CD4-positive, alpha-beta memory T cell (primary cell): ENCODE measurements at regions not wholly inside any gene's neighbourhood (a gene's known extent, or its start where the extent isn't known, plus 50 kb on each side); places are given as distances from the start of the nearest gene placed in this dataset.

Experiments
- CTCF ChIA-PET: fragments of 350-600 bp; sonication (Branson Sonifier 250); formaldehyde crosslinking; loops from one replicate; lab custom pipeline; 2021; ENCODE audit warnings: inconsistent platforms; ENCODE audit not compliant: partially characterized antibody; lab: Charles Lee
- POLR2A ChIA-PET: fragments of 350-600 bp; sonication (Branson Sonifier 250); formaldehyde crosslinking; loops from one replicate; lab custom pipeline; 2021; ENCODE audit not compliant: partially characterized antibody; lab: Charles Lee
- DNase-seq, 5 donors: peaks; one replicate each; pipeline versions ENCODE4 v3.0.0 to v3.0.0-alpha.2; 2020 to 2022; ENCODE audit warnings: mixed read lengths in 1 of 5
- H3K27ac ChIP-seq: one replicate; pipeline ENCODE4 v1.7.0; 2013; ENCODE audit warnings: low read depth, low read length
- H3K27me3 ChIP-seq: 2 replicates; pipeline ENCODE4 v1.7.0; 2013; ENCODE audit warnings: mild to moderate bottlenecking, low read length, moderate library complexity; ENCODE audit not compliant: insufficient read depth
- H3K36me3 ChIP-seq: 2 replicates; pipeline ENCODE4 v1.7.0; 2013; ENCODE audit warnings: mild to moderate bottlenecking, low read length, moderate library complexity; ENCODE audit not compliant: insufficient read depth
- H3K4me1 ChIP-seq: 2 replicates; pipeline ENCODE4 v1.7.0; 2013; ENCODE audit warnings: mild to moderate bottlenecking, low read length, moderate library complexity; ENCODE audit not compliant: insufficient read depth
- H3K4me3 ChIP-seq, 2 donors: one replicate each; pipeline ENCODE4 v1.7.0; 2013; ENCODE audit warnings: low read length in 2 of 2, mild to moderate bottlenecking in 1 of 2
- H3K9me3 ChIP-seq, 2 donors: one replicate each; pipeline ENCODE4 v1.7.0; 2013; ENCODE audit warnings: low read length in 2 of 2, control low read depth in 1 of 2; ENCODE audit not compliant: control insufficient read depth in 1 of 2
- H3K27ac Mint-ChIP-seq, 7 donors: one replicate each; pipeline ENCODE4 v1.8.0; 2020 to 2021; ENCODE audit warnings: mixed read lengths in 7 of 7, mild to moderate bottlenecking in 6 of 7, inconsistent platforms in 3 of 7, moderate library complexity in 3 of 7
- H3K27me3 Mint-ChIP-seq, 2 donors: one replicate each; pipeline ENCODE4 v1.8.0; 2020 to 2021; ENCODE audit warnings: mixed read lengths in 2 of 2
- H3K36me3 Mint-ChIP-seq, 2 donors: one replicate each; pipeline ENCODE4 v1.8.0; 2020 to 2021; ENCODE audit warnings: mixed read lengths in 2 of 2, inconsistent platforms in 1 of 2, mild to moderate bottlenecking in 1 of 2
- H3K4me1 Mint-ChIP-seq, 4 donors: one replicate each; pipeline ENCODE4 v1.8.0; 2020 to 2021; ENCODE audit warnings: mixed read lengths in 4 of 4, mild to moderate bottlenecking in 1 of 4
- H3K4me3 Mint-ChIP-seq, 8 donors: one replicate each; pipeline ENCODE4 v1.8.0; 2020 to 2021; ENCODE audit warnings: mixed read lengths in 8 of 8, mild to moderate bottlenecking in 7 of 8, moderate library complexity in 6 of 8, inconsistent platforms in 3 of 8
- H3K9me3 Mint-ChIP-seq, 8 donors: one replicate each; pipeline ENCODE4 v1.8.0; 2020 to 2021; ENCODE audit warnings: mixed read lengths in 8 of 8, mild to moderate bottlenecking in 5 of 8, inconsistent platforms in 3 of 8, moderate library complexity in 1 of 8
- intact Hi-C: fragments of 100-400 bp; cut with micrococcal nuclease; formaldehyde crosslinking; loops from one replicate; pipeline ENCODE4 v1.15.1; 2023

GRCh38 chr7:12477620-12478019, 74.0 kb upstream of the VWDE start:
- ChIA-PET CTCF (interaction anchor here (1.3 to 2.1 kb wide), 2 partner anchors 13 to 15 kb away, joined by 3 to 5 read pairs; no protein-coding TSS in a partner anchor), POLR2A (no interaction called here)
- H3K4me1 ChIP-seq: peaks cover 6% of the 10 kb centered on the region
- no peak overlapping the region for H3K27ac Mint-ChIP-seq
- H3K4me3 Mint-ChIP-seq: no peak overlapping the region
- peaks cover 4 to 15% (median 9%) of the 10 kb centered on the region in 4 donors for H3K4me1 Mint-ChIP-seq
- no peaks in the 10 kb centered on the region for H3K36me3 Mint-ChIP-seq
- no peak overlapping the region for H3K4me3 ChIP-seq
- no peak for DNase-seq
- no peaks in the 10 kb centered on the region for H3K9me3 Mint-ChIP-seq
- H3K27ac ChIP-seq: no peak overlapping the region
- no peaks in the 10 kb centered on the region for H3K27me3 Mint-ChIP-seq
- no peaks in the 10 kb centered on the region for H3K9me3 ChIP-seq
- no peaks in the 10 kb centered on the region for H3K27me3 ChIP-seq
- intact Hi-C loops: no loop called here
- H3K36me3 ChIP-seq: no peaks in the 10 kb centered on the region

GRCh38 chr7:12481722-12482121, 78.1 kb upstream of the VWDE start:
- peaks cover 6% of the 10 kb centered on the region for H3K4me1 ChIP-seq
- Mint-ChIP-seq H3K27me3 (no peaks in the 10 kb centered on the region), H3K9me3 (no peaks in the 10 kb centered on the region), H3K4me1 (peaks cover 4 to 21% (median 13%) of the 10 kb centered on the region in 4 donors), H3K27ac (peak overlapping the region in 5 of 7 donors; percentile 2 to 53 (median 10)), H3K36me3 (no peaks in the 10 kb centered on the region), H3K4me3 (peak overlapping the region in 7 of 8 donors; percentile 70 to 92 (median 76))
- ChIA-PET CTCF (interaction anchor here (1.0 kb wide), 1 partner anchor 8 kb away, joined by 3 read pairs; no protein-coding TSS in a partner anchor), POLR2A (no interaction called here)
- intact Hi-C loops: no loop called here
- H3K36me3 ChIP-seq: no peaks in the 10 kb centered on the region
- no peak overlapping the region for H3K27ac ChIP-seq
- H3K4me3 ChIP-seq: no peak overlapping the region
- no peaks in the 10 kb centered on the region for H3K9me3 ChIP-seq
- H3K27me3 ChIP-seq: no peaks in the 10 kb centered on the region
- DNase-seq: no peak

- Histone ChIP-seq H3K4me3 (no peak overlapping the region), H3K27ac (no peak overlapping the region), H3K27me3 (no peaks in the 10 kb centered on the region), H3K9me3 (no peaks in the 10 kb centered on the region), H3K36me3 (no peaks in the 10 kb centered on the region), H3K4me1 (peaks cover 6% of the 10 kb centered on the region)
- intact Hi-C loops: no loop called here
- peaks cover 2 to 3% of the 10 kb centered on the region in 2 donors for H3K27me3 Mint-ChIP-seq
- no peak overlapping the region for H3K27ac Mint-ChIP-seq
- no peaks in the 10 kb centered on the region for H3K36me3 Mint-ChIP-seq
- ChIA-PET CTCF (interaction anchor here (0.8 kb wide), 1 partner anchor 10 kb away, joined by 4 read pairs; no protein-coding TSS in a partner anchor), POLR2A (no interaction called here)
- DNase-seq: no peak
- H3K9me3 Mint-ChIP-seq: no peaks in the 10 kb centered on the region
- no peak overlapping the region for H3K4me3 Mint-ChIP-seq
- peaks cover 6 to 21% (median 15%) of the 10 kb centered on the region in 4 donors for H3K4me1 Mint-ChIP-seq
Measured at GRCh38 chr7:12485845-12486244, 82.2 kb upstream of the VWDE start.

- no peaks in the 10 kb centered on the region for H3K9me3 Mint-ChIP-seq
- intact Hi-C loops: no loop called here
- POLR2A ChIA-PET: no interaction called here
- DNase-seq: no peak
- no peaks in the 10 kb centered on the region for H3K36me3 Mint-ChIP-seq
- Histone ChIP-seq H3K4me1 (no peaks in the 10 kb centered on the region), H3K4me3 (no peak overlapping the region), H3K36me3 (no peaks in the 10 kb centered on the region), H3K9me3 (no peaks in the 10 kb centered on the region), H3K27me3 (no peaks in the 10 kb centered on the region), H3K27ac (no peak overlapping the region)
- no peak overlapping the region for H3K4me3 Mint-ChIP-seq
- peaks cover 2 to 5% of the 10 kb centered on the region in 2 donors for H3K27me3 Mint-ChIP-seq
- peaks cover 0 to 2% (median 1%) of the 10 kb centered on the region in 4 donors for H3K4me1 Mint-ChIP-seq
- CTCF ChIA-PET: interaction anchor here (0.8 to 1.8 kb wide), 4 partner anchors 9 to 29 kb away, joined by 3 to 17 read pairs (median 7); no protein-coding TSS in a partner anchor
- H3K27ac Mint-ChIP-seq: no peak overlapping the region
Measured at GRCh38 chr7:12488341-12488740, 82.2 kb upstream of the SCIN start.

GRCh38 chr7:12490107-12490688, 80.3 kb upstream of the SCIN start:
- Mint-ChIP-seq H3K27ac (no peak overlapping the region), H3K9me3 (no peaks in the 10 kb centered on the region), H3K27me3 (peaks cover 2 to 5% of the 10 kb centered on the region in 2 donors), H3K4me1 (peaks cover 0 to 2% (median under 1%) of the 10 kb centered on the region in 4 donors), H3K36me3 (no peaks in the 10 kb centered on the region), H3K4me3 (no peak overlapping the region)
- POLR2A ChIA-PET: no interaction called here
- H3K27me3 ChIP-seq: no peaks in the 10 kb centered on the region
- CTCF ChIA-PET: interaction anchor here (0.8 to 2.3 kb wide), 13 partner anchors 9 to 1966 kb away, joined by 3 to 16 read pairs (median 4); no protein-coding TSS in a partner anchor
- no peaks in the 10 kb centered on the region for H3K36me3 ChIP-seq
- intact Hi-C loops: loop anchor here (1.0 to 2.0 kb wide), 5 partner anchors 32 to 655 kb away; no protein-coding TSS in a partner anchor
- H3K4me1 ChIP-seq: no peaks in the 10 kb centered on the region
- peak in 4 of 5 donors; percentile 13 to 39 (median 31) for DNase-seq
- H3K4me3 ChIP-seq: no peak overlapping the region
- H3K9me3 ChIP-seq: no peaks in the 10 kb centered on the region
- no peak overlapping the region for H3K27ac ChIP-seq

- H3K27me3 ChIP-seq: no peaks in the 10 kb centered on the region
- no peaks in the 10 kb centered on the region for H3K9me3 ChIP-seq
- H3K27ac Mint-ChIP-seq: no peak overlapping the region
- H3K27ac ChIP-seq: no peak overlapping the region
- H3K4me3 Mint-ChIP-seq: no peak overlapping the region
- CTCF ChIA-PET: interaction anchor here (1.0 to 2.3 kb wide), 9 partner anchors 13 to 1965 kb away, joined by 3 to 16 read pairs (median 4); a partner anchor contains a TSS
- no peaks in the 10 kb centered on the region for H3K4me1 ChIP-seq
- H3K4me3 ChIP-seq: no peak overlapping the region
- H3K36me3 ChIP-seq: no peaks in the 10 kb centered on the region
- intact Hi-C loops: loop anchor here (1.0 to 2.0 kb wide), 5 partner anchors 33 to 656 kb away; no protein-coding TSS in a partner anchor
- peaks cover 0 to 2% (median under 1%) of the 10 kb centered on the region in 4 donors for H3K4me1 Mint-ChIP-seq
- DNase-seq: no peak
- POLR2A ChIA-PET: no interaction called here
- no peaks in the 10 kb centered on the region for H3K36me3 Mint-ChIP-seq
- peaks cover 2 to 5% of the 10 kb centered on the region in 2 donors for H3K27me3 Mint-ChIP-seq
- no peaks in the 10 kb centered on the region for H3K9me3 Mint-ChIP-seq
Measured at GRCh38 chr7:12490940-12491339, 79.6 kb upstream of the SCIN start.

- H3K9me3 Mint-ChIP-seq: no peaks in the 10 kb centered on the region
- H3K27me3 Mint-ChIP-seq: peaks cover 2 to 5% of the 10 kb centered on the region in 2 donors
- no peak overlapping the region for H3K27ac Mint-ChIP-seq
- peaks cover 0 to 2% (median under 1%) of the 10 kb centered on the region in 4 donors for H3K4me1 Mint-ChIP-seq
- no peak for DNase-seq
- POLR2A ChIA-PET: no interaction called here
- no peaks in the 10 kb centered on the region for H3K36me3 Mint-ChIP-seq
- Histone ChIP-seq H3K4me3 (no peak overlapping the region), H3K36me3 (no peaks in the 10 kb centered on the region), H3K27ac (no peak overlapping the region), H3K9me3 (no peaks in the 10 kb centered on the region), H3K4me1 (no peaks in the 10 kb centered on the region), H3K27me3 (no peaks in the 10 kb centered on the region)
- intact Hi-C loops: loop anchor here (2.0 kb wide), 1 partner anchor 657 kb away; no protein-coding TSS in a partner anchor
- H3K4me3 Mint-ChIP-seq: no peak overlapping the region
- CTCF ChIA-PET: interaction anchor here (1.1 to 2.3 kb wide), 5 partner anchors 13 to 106 kb away, joined by 4 to 16 read pairs (median 5); a partner anchor contains a TSS
Measured at GRCh38 chr7:12491526-12491925, 79.0 kb upstream of the SCIN start.
